GM12872 (cell line): ENCODE measurements at regions not wholly inside any gene's neighbourhood (a gene's known extent, or its start where the extent isn't known, plus 50 kb on each side); places are given as distances from the start of the nearest gene placed in this dataset.

Experiments
- TF ChIP-seq, protein P1 (sequence below): IDR thresholded peaks from 3 replicates; pipeline ENCODE4 v1.5.1; 2011; ENCODE audit warnings: low read depth, mild to moderate bottlenecking, low read length, moderate library complexity; ENCODE audit not compliant: insufficient read depth

DNA sequence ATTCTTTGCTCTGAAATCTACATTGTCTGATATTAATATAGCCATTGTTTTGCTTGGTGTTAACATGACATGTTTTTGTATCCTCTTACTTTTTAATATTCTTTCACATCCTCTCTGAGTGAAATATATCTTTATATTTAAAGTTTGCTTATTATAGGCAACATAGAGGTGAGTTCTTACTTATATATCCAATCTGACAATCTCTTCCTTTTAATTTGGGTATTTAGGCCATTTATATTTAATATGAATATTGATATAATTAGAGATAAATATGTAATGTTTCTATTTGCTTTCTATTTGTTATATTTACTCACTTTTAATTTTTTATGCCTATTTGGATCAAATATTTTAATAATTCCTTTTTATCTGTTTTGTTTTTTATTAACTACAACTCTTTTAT, 554.1 kb upstream of the SALL1 start:
- TF ChIP-seq, protein P1, sequence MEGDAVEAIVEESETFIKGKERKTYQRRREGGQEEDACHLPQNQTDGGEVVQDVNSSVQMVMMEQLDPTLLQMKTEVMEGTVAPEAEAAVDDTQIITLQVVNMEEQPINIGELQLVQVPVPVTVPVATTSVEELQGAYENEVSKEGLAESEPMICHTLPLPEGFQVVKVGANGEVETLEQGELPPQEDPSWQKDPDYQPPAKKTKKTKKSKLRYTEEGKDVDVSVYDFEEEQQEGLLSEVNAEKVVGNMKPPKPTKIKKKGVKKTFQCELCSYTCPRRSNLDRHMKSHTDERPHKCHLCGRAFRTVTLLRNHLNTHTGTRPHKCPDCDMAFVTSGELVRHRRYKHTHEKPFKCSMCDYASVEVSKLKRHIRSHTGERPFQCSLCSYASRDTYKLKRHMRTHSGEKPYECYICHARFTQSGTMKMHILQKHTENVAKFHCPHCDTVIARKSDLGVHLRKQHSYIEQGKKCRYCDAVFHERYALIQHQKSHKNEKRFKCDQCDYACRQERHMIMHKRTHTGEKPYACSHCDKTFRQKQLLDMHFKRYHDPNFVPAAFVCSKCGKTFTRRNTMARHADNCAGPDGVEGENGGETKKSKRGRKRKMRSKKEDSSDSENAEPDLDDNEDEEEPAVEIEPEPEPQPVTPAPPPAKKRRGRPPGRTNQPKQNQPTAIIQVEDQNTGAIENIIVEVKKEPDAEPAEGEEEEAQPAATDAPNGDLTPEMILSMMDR, result no peak

DNA sequence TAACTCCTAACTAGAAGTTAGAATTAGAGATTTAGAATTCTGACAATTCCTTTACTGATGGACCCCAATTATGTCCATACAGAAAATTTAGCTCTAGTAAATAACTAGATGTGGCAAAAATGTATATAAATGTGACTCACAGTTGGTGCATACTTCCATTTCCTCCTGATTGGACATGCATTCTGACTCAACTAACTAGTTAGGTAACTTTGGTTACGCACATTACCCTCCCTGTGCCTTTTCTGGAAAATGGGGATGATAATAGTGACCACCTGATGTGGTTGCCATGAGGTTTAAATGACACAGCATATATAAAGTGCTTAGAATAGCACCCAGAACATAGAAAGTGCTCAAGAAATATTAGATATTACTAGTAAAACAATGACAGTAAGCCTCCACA, 550.0 kb upstream of the SALL1 start:
- TF ChIP-seq, protein P1, result no peak

DNA sequence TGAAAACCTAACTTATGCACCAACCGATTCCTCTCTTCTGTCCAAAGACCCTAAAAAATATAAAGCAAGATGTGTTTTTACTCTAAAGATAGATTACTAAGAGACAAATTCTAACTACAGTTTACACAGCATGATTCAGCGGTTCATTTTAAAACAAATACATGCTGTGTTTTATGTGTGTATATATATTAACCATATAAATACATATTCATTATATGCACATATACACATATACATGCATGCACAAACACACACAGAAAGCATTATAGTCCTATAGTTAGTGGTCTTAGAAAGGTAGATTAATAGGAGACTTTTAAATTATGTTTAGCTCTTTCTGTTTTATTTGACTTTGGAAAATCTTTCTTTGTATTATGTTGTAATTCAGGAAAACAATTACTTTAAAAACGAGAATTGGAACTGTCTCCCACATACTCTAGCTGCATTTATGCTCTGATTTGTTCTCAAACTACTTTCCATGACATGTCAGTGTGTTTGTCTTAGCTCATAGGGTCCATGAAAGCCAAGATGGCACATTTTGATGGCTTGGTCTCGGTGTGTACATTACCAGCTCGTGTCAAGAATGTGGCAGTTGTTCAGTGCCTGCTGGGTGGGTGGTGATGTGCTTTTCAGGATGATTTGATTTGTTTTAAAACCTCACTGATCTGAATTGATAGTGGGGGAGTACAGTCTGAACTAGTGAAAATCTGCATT, 548.8 kb upstream of the SALL1 start:
- TF ChIP-seq, protein P1, result no peak

DNA sequence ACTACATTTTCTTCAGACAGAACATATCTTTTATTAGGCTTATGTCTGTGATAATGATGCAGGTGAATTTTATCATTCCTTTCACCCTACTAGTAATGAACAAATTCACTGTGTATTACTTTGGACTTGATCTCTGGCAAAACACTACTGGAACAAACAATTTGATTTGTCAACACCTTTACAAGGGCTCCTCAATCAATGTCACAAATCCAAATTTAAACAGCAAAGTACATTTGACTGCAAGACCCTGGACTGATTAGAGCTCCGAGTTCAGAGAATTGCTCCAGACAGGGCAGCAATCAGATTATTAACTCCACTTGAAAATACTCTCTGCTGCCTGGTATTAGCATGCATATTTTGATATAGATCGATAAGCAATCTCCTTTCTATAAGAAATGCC, 547.6 kb upstream of the SALL1 start:
- TF ChIP-seq, protein P1, result no peak

DNA sequence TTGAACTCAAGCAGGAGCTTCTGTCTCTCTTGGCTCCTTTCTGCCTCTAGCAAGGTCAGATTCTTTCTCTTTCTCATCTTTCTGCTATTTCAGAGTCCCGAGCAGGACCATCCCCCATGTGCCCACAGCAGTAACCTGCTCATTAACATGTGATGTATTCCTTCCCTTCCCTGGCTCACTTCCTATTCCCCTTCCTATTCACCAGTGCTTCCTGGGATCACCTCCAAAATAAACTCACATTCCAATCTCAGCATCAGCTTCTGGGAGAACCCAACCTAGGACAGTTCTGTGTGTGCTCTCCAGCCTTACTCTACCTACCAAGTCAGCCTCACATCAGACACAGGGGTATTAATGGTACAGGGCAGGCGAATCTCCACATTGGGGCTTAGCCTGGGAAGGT, 546.4 kb upstream of the SALL1 start:
- TF ChIP-seq, protein P1, result no peak

DNA sequence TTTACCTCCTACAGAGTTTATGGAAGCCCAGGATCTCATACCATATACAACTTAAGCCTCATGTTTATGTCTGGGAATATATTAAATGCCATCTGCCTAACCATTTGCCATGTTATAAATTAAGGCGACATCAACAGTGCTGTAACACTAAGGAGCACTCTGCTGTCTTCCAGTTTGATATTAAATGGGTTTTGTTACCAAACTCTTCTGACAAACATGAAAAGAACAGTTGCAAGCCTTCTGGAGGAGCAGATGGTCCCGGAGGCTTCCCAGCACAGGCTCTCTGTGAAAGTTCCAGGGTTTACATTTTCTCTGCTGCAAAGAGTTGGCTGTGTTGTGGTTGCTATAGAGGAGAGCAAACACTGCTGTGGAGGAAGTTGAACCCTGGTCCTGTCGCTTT, 545.3 kb upstream of the SALL1 start:
- TF ChIP-seq, protein P1, result no peak

DNA sequence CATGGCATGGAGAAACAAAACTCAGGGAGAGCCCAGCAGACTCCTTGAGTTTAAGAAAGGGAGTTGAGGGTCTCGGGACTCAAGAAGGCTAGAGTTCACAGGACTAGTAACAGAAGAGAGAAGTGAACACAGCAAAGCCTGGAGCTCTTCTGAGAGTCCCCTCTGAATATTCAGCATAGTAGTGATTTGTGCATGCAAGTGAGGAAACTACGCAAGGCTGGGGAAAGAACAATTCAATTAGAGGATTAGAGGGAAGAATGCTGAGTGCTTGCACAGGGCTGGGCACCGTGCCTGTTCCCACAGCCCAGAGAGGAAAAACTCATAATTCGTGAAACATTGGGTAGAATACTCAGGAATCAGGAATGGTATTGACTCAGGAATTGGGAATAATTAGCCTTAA, 540.0 kb upstream of the SALL1 start:
- TF ChIP-seq, protein P1, result no peak
